HuH-7 (cell line): ENCODE measurements at regions not wholly inside any gene's neighbourhood (a gene's known extent, or its start where the extent isn't known, plus 50 kb on each side); places are given as distances from the start of the nearest gene placed in this dataset.

Experiments
- DNase-seq: peaks from one replicate; pipeline ENCODE4 v3.0.0; 2011; ENCODE audit warnings: low spot score

DNA sequence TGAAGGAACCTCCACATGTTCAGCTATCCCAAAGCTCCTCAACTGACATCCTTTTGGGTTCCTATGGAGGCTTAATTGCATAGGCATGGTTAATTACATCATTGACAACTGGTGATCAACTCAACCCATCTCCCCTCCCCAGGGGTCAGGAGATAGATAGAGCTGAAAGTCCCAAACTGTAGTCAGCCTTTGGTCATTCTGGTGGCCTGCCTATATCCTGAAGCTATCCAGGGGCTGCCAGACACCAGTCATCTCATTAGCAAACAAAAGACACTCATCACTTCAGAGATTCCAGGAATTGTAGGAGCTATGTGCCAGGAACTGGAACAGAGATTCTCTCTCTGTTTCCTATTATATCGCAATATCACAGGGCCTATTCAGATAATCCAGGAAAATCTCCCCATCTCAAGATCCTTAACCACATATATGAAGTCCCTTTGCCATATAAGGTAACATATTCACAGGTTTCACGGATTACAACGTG is 646.5 kb upstream of the GRAMD2B start:
- no peak for DNase-seq

DNA sequence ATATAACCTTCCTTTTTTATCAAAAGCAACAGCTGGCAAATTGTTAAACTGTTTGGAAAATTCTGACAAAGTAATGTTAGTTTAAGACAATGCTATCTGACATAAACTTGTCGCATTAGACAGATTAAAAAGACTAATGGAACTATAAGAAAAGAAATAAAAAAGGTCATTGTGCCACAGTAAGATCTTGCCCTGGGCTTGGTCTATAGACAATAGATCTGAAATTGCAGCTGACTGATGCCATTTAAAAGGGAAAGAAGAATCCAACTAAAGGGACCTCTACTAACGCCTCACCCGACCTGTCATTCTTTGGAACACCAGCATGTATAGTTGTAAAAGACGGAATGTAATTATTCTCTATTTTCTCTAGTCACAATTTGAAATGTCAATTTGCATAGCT is 644.4 kb upstream of the GRAMD2B start:
- no peak for DNase-seq

- no peak for DNase-seq
Observed at GRCh38 chr5:125785407-125785806, 637.8 kb upstream of the GRAMD2B start.

DNA sequence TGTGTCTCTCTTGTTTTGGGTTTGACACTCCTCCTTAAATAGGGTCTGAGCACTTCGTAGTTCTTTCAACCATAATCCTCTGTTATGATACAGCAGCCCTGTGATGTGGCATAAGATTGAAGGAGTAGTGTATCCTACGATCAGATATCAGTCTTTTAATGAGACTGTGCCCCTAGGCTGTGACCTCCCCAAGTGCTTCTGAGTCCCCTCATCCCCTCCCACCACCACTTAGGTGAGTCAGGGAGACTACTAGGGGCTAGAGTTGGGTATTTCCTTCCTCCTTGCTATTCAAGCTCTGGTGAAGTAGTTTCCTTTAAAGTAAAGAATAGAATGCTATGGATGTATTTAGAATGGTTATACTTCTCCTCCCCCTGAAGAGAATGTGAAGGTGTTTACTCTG is 637.2 kb upstream of the GRAMD2B start:
- DNase-seq = no peak

GRCh38 chr5:125793470-125793869 is 629.7 kb upstream of the GRAMD2B start:
- no peak for DNase-seq

- DNase-seq = no peak
Observed at GRCh38 chr5:125794922-125795321, 628.3 kb upstream of the GRAMD2B start.

DNA sequence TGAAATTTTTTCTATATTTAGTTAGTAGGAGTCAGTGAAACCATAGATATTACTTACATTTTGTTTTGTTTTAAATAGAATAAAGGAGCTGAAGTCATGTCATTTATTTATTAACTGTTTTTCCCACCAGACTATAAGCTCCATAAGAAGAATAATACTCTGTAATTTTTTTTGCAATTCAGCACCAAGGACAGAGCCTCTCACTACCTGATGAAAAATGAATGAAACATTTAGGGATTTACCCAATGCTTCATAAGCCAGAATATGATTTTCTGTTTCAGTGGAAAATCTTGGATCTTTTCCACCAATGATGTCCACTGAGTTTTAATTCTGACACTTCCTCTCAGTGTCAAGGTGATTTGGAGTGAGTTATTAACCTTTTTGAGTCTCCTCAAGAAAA is 624.9 kb upstream of the GRAMD2B start:
- no peak for DNase-seq

- no peak for DNase-seq
Observed at GRCh38 chr5:125812651-125813050, 610.6 kb upstream of the GRAMD2B start.

DNA sequence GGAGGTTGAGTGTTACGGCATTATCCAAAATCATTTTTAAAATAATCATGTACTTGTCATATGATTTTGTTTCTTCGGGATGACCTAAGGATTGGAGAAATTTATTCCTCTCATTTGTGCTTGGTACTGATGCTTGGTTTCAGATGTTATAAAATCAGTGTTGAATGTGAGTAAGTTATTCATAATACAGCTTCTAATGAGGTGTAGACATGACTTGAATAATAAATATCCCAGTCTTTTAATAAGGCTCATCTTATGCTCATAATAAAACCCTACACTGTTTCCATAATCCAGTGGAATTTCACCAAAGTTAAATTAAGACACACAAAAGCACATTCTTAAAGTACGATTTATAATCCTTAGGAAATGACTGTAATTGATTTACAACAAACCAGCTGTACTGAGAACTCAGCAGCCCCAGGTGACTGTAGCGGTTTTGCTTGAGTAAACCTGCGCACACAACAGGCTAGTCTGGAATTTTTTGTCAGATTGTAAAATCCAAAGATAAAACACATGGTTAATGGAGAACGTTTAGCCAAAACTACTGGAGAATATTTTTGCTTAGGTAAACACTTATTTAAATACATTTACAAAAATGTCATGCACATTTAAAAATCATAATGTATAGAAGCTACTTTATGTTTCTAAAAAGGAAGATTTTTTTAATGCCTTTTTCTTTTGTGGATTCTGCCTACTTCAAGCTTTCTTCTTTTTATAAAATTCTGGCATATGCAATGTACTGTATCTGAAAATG is 609.8 kb upstream of the GRAMD2B start:
- no peak for DNase-seq

DNA sequence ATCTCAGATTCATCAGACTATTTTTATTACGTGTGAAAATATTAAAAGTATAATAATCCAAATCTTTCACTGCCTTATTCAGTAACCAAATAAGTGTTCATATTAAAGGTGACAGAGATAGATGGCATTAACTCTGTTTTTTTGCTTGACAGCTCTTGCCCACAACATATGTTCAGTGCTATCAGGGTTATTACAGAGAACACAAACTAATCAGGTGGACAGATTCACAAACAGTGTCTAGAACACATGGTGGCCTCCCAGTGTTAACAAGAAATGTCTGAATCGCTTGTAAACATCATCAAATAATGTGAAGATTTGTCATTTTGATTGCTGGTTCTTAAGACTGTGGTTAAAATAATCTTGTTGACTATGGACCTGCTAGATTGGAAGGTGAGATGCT is 609.1 kb upstream of the GRAMD2B start:
- DNase-seq = no peak

- DNase-seq = no peak
Observed at GRCh38 chr5:125823572-125823971, 599.6 kb upstream of the GRAMD2B start.

DNA sequence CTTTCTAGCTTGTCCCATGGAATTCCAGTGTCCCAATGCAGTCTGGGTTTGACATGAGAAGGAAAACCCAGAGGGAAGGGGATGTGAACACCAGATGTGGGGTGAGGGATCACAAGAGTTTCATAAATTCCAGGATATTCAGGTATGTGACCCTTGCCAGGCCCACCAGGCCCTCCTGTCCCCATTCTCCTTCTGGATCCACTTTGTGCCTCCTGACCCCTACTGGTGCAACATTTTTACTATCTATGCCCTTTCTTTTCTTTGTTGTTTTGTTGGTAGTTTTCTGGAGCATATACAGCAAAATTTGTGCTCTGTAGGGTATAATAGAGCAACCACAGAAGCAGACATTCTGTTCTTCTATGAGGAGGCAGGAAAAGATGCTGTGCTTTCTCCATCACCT is 597.0 kb upstream of the GRAMD2B start:
- no peak for DNase-seq

DNA sequence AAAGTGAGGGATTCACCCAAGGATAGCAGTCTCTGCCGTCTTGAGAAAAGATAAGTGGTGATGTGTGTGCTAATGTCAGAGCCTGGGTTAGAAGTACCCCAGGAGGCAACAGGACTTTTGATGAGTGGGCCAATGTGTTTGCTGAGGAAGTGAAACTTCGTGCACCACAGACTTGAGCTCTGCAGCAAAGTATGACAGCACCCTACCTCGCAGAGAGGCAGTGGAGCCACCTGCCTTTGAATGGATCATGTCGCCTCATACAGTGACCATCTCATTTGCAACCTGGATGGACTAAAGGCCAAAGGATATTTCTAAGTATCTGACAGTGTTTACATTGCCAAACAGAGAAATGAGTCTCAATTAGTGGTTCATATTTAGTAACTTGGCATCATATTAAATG is 593.9 kb upstream of the GRAMD2B start:
- no peak for DNase-seq

- DNase-seq = no peak
Observed at GRCh38 chr5:125833398-125833797, 589.8 kb upstream of the GRAMD2B start.

DNA sequence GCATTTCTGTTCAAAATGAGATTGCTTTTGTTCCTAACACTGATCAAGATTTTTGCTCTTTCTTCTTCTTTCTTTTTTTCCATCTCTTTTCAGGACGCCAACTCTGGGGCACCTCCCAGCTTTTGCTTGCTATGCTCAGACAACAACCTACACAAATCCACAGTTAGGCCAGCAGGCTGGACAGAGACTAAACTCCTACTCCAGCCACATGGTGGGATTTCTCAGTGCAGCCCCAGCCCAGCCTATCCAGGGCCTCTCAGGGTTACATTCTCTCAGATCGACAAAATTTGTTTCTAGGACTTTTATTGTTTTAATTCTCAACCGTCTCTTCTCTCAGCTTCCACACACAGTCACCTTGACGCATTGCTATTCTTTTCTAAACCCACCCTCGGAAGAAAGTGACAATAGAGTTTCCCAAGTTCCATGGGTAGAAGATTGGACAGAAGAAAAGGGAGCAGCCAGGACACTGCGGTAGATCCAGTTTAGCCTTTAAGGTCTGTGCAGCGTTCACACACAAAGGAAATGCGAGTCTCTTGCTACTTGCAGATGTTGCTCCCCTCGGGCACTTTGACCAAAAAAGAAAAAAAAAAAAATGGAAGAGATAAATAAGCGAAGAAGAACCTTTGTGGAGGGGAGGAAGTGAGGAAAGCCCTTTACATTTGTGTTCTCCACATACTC is 588.6 kb upstream of the GRAMD2B start:
- DNase-seq = no peak

GRCh38 chr5:125835293-125836172 is 587.7 kb upstream of the GRAMD2B start:
- peak; percentile 23 for DNase-seq

GRCh38 chr5:125836256-125836655 is 587.0 kb upstream of the GRAMD2B start:
- DNase-seq = no peak

DNA sequence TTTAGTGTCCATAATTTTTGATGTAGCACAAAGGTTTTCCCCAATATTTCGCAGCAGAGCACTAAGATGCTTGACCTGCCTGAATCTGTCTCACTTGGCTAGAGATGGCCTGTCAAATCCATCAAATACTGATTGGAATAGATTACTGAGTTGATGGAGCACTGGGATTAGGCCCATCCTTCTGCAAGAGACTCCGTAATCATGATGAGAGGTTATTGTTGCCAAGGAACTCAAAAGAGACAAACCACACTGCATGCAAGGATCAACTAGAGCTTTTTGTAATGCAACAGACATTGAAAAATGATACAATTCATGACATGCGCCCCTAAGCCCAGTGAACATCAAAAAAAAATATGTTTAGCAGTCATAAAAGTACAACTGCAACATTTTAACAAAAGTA is 585.3 kb upstream of the GRAMD2B start:
- no peak for DNase-seq

DNA sequence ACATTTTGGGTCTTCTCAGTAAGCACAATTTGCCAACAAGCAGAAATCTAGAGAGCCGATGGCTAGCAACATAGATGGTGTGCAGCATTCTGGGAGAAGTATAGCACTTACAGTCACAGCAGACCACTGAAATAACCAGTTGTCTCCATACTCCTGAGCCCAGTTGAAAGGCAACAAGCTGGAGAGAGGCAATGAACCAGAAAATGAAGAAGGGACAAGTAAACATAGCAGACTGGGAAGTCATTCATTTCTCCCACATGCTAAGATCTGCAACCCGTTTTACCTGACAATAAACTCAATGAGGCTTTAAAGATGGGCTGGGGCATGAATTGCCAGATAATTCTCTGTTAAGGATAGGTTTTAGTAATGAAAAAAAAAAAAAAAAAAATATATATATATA is 575.6 kb upstream of the GRAMD2B start:
- DNase-seq = no peak

- DNase-seq = no peak
Observed at GRCh38 chr5:125848751-125849150, 574.5 kb upstream of the GRAMD2B start.

DNA sequence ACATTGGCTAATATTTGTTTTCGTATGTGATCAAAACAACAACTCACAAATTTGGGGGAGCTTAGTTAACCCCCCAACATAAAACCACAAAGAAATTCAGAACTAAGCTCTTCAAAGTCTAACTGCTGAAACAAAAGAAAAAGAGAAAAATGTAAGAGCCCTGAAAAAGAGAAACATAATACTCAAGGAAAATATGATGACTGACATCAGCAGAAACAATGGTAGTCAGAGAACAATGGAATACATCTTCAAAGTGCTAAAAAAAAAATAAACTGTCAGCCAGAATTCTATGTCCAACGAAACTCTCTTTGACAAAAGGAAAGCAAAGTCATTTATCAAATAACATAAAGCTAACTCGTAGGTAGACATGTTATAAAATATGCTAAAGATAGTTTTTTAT is 566.3 kb upstream of the GRAMD2B start:
- DNase-seq = no peak

DNA sequence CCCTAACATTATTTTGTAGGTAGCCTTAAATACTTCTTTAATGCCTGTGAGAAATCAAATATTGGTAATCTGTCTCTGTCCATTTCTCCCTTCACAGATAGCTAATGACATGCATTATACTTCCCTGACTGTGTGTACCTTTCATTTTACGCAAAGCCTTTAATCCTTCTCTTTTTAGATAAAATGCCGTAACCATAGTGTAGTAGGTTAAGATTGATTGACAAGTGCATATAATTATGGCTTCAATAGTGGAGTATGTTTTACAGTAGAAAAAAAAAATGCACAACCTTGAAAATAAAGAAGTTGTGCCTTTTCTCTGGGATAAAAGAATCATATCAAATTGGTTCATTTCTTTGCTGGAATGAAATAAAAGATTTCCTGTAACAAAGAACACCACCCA is 559.6 kb upstream of the GRAMD2B start:
- DNase-seq = no peak
